GM18909 (cell line): ENCODE measurements at regions not wholly inside any gene's neighbourhood (a gene's known extent, or its start where the extent isn't known, plus 50 kb on each side); places are given as distances from the start of the nearest gene placed in this dataset.

ENCODE experiments used
- ATAC-seq: cut with Tn5 transposase; IDR thresholded peaks from one replicate; pipeline ENCODE4 v1.9.1; 2021; ENCODE audit warnings: mild to moderate bottlenecking; ENCODE audit not compliant: unreplicated experiment, poor library complexity

- no peak for ATAC-seq
Observed at GRCh38 chr2:30310371-30310770, 79.0 kb downstream of the LBH start.

- ATAC-seq = peak; percentile 77
Observed at GRCh38 chr2:30310955-30311354, 79.6 kb downstream of the LBH start.

DNA sequence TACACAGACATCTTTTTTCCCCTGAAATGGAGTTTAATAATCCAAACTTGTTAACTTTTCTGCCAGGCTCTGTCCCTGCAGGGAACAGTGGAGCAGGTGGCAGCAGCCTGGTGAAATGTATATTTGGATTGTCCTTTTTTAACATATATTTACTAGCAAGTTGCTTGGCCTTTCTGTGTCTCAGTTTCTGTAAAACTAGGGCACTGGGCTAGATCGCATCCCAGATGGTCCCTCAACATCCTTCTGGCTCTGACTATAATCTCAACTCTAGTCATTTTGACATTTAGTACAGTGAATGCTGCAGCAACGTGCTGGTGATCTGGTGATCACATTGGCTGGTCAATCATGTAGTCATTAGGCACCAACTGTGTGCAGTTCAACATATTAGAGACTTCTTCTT lies 80.4 kb downstream of the LBH start:
- ATAC-seq = no peak

GRCh38 chr2:30312916-30313315 lies 81.6 kb downstream of the LBH start:
- ATAC-seq = no peak

GRCh38 chr2:30314981-30315380 lies 83.6 kb downstream of the LBH start:
- ATAC-seq = no peak

DNA sequence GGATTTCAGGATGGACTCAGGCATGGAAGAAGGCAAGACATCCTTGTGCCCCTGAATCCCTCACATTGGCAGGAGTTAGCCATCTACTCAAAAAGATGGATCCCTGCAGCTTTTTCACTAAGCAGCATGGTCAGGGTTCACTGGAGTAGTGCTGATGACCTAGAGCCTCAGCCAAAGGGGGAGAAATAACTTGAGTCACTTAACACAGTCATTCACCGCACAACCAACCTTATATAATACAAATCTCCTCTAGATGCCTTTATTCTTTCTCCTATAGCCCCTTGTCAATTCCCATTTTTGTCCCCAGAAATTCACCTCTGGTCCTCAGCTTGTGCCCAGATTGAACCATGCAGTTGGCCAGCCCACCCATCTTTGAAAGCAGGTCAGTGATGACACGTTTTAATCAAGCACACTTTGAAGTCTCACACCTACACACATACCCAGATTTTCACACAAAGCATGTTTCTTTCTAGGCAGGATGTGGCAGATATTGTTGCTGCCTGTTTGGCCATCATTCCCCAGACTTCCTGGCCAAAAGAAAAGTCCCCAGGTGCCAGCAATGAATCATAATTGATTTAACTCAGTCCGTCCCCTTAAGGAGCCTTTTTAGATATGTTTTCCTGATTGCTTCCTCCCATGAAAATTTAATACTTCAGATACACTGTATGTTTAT lies 84.2 kb downstream of the LBH start:
- ATAC-seq = no peak

DNA sequence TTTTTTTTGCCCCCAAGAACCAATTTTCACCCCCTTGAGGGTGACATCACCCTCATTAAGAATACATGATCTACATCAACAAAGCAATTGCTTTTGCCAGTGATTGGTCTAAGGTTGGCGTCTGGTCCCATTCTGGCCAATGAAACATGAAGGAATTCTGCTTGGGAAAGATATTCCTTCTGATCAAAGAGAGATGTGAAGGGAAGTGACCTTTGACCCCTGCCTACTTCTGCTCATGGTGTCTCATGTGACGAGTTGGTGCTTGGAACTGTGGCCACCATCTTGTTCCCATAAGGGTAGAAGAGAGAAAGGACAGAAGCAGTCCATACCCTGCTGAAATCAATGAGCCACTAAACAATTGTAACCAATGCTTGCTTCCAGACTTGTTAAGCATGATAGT lies 85.1 kb downstream of the LBH start:
- no peak for ATAC-seq

GRCh38 chr2:30318987-30319782 lies 87.9 kb downstream of the LBH start:
- ATAC-seq = no peak

- no peak for ATAC-seq
Observed at GRCh38 chr2:30321466-30321865, 90.1 kb downstream of the LBH start.

- ATAC-seq = no peak
Observed at GRCh38 chr2:30323499-30323898, 92.2 kb downstream of the LBH start.

- ATAC-seq = no peak
Observed at GRCh38 chr2:30324245-30324908, 93.0 kb downstream of the LBH start.

GRCh38 chr2:30325600-30326328 lies 94.4 kb downstream of the LBH start:
- no peak for ATAC-seq

- no peak for ATAC-seq
Observed at GRCh38 chr2:30326497-30326896, 95.2 kb downstream of the LBH start.

DNA sequence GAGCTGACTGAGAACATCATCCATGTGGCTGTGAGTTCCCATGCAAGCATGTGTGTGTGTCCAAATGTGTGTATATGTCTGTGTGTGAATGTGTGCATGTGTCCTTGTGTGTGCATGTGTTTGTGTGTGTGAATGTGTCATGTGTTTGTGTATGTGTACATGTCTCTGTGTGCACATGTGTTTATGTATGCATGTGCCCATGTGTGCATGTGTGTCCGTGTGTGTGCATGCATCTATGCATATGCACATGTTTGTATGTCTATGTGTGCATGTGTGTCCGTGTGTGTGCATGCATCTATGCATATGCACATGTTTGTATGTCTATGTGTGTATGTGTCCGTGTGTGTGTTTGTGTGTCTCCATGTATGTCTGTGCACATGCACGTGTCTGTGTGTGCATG lies 99.7 kb downstream of the LBH start:
- no peak for ATAC-seq

DNA sequence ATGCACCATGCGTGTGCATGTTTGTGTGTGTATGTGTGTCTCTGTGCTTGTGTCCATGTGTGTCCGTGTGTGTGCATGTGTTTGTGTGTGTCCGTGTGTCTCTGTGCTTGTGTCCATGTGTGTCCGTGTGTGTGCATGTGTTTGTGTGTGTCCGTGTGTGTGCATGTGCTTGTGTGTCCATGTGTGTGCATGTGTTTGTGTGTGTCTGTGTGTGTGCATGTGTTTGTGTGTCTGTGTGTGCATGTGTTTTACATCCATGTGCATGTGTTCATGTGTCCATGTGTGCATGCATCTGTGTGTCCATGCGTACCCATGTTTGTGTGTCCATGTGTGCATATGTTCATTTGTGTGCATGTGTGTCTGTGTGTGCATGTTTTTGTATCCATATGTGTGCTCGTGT lies 100.5 kb downstream of the LBH start:
- no peak for ATAC-seq

- no peak for ATAC-seq
Observed at GRCh38 chr2:30332791-30333453, 101.6 kb downstream of the LBH start.

DNA sequence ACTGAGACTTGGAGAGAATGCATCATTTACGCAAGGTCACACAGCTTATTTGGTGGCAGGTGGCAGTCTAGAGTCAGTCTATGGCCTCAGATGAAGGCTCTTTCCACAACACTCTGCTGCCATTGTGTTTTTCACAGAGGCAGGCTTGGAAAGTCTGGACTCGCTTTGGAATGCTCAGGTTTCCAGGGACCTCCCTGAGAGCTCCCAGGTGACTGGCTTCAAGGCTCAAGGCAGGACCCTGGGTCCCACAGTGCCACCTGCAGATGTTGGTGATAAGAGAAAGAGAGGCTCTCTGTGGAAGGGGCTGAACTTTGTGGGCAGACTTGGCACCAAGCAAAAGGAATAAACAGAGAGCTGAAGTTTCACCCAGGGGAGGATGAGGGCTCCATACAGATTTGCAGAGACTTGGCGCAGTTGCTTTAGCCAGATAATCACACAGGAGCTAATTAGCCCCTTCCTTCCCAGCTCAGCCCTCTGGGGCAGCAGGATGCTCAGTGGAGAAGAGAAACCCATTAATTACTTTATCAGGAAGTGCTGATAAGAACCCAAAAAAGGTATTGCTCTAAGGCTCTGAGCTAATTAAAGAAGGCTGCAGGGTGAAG lies 103.5 kb downstream of the LBH start:
- no peak for ATAC-seq

- ATAC-seq = no peak
Observed at GRCh38 chr2:30336084-30336483, 104.8 kb downstream of the LBH start.

DNA sequence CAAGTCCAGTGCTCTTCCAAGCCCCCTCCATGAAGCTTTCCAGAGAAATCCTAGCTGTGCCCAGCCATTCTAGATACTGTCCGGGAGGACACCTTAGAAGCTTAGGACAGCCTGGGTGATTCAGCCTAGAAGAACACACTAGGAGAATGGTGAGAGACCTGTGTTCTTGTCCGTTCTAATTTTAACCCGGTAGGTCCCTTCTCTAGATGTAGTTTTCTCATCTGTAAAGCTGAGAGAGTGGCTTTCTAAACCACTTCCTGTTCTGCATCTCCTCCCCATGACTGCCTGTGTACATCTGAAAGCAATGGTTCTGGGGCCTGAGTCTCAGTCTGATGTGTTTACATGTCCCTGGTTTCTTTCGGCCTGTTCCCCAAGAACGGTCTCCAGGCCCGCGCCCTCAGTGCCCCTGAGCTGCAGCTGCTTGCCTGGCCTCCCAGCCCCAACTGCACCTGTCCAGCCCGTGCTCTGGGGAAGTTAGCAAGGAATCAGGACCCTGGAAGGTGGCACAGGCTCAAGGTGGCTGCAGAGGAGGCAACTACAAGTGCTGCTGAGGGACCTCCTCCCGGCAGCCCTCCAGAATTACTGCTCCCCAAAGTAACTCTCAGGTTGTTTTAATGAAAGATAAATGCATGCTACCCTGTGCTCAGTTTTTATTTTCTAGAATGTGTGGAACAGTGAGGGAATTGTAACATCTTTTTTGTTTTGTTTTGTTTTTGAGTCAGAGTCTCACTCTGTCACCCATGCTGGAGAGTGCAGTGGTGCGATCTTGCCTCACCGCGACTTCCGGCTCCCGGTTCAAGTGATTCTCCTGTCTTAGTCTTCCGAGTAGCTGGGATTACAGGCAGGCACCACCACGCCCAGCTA lies 105.9 kb downstream of the LBH start:
- peak; percentile 89 for ATAC-seq
